Endothelial cell of umbilical vein (primary cell): ENCODE measurements at regions not wholly inside any gene's neighbourhood (a gene's known extent, or its start where the extent isn't known, plus 50 kb on each side); places are given as distances from the start of the nearest gene placed in this dataset.
"Not testable (repeated sequence)": the region's sequence is repeated elsewhere in the genome, so short reads cannot be mapped to it uniquely, and the experiment has no call there.

Experiments used
- CTCF ChIP-seq, 2 donors: IDR thresholded peaks; 1 replicate in 1 of 2; 2 replicates in 1 of 2; pipeline ENCODE4 v1.5.1; 2011; ENCODE audit warnings: low read length in 2 of 2, mild to moderate bottlenecking in 2 of 2, moderate library complexity in 2 of 2, control low read depth in 1 of 2, inconsistent platforms in 1 of 2, low read depth in 1 of 2; ENCODE audit not compliant: insufficient read depth in 1 of 2; ENCODE audit errors: extremely low read depth in 1 of 2
- MYC ChIP-seq: IDR thresholded peaks from one replicate; pipeline ENCODE4 v1.6.1; 2011; ENCODE audit warnings: mild to moderate bottlenecking, low read depth, low read length
- POLR2AphosphoS5 ChIP-seq: IDR thresholded peaks from 2 replicates; pipeline ENCODE4 v1.6.1; 2012; ENCODE audit warnings: low read depth, mild to moderate bottlenecking, control low read depth, low read length, moderate library complexity; ENCODE audit not compliant: insufficient read depth

- TF ChIP-seq CTCF (IDR thresholded peaks at IDR 0.05; ENCODE audit: extremely low read depth in 1 of 2, insufficient read depth in 1 of 2, low read depth in 1 of 2, low read length in 2 of 2); POLR2AphosphoS5; MYC: not testable (repeated sequence)
Observed at GRCh38 chr5:7297821-7298220, 98.1 kb upstream of the ADCY2 start.
